Gastroesophageal sphincter (tissue), 4 donors: ENCODE measurements at regions not wholly inside any gene's neighbourhood (a gene's known extent, or its start where the extent isn't known, plus 50 kb on each side); places are given as distances from the start of the nearest gene placed in this dataset.
A peak's percentile ranks its signal among the peaks of the same experiment; 100 is the strongest.

Experiments
- ATAC-seq: fragments of 150-250 bp; one replicate; pipeline ENCODE4 v1.9.1; 2016; ENCODE audit warnings: mild to moderate bottlenecking, moderate library complexity
- H3K27ac ChIP-seq, 4 donors: fragments of 200-600 bp; sonication (generic) in 3 of 4; 1 replicate in 3 of 4; 2 replicates in 1 of 4; pipeline ENCODE4 v1.5.1; 2016 to 2019
- H3K27me3 ChIP-seq: fragments of 200-600 bp; sonication (generic); one replicate; pipeline ENCODE4 v1.5.1; 2019
- H3K36me3 ChIP-seq, 2 donors: fragments of 200-600 bp; sonication (generic); one replicate each; pipeline ENCODE4 v1.5.1; 2019; ENCODE audit warnings: control low read depth in 1 of 2
- H3K4me1 ChIP-seq, 3 donors: fragments of 200-600 bp; sonication (generic); 1 replicate in 2 of 3; 2 replicates in 1 of 3; pipeline ENCODE4 v1.5.1; 2016 to 2019; ENCODE audit warnings: control low read depth in 2 of 3
- H3K4me3 ChIP-seq, 2 donors: fragments of 200-600 bp; sonication (generic); one replicate each; pipeline ENCODE4 v1.5.1; 2019; ENCODE audit warnings: mild to moderate bottlenecking in 1 of 2, moderate library complexity in 1 of 2
- H3K9me3 ChIP-seq, 3 donors: fragments of 200-600 bp; sonication (generic); one replicate each; pipeline ENCODE4 v1.5.1; 2017 to 2019; ENCODE audit warnings: control low read depth in 2 of 3
- EP300 ChIP-seq: sonication (generic); formaldehyde crosslinking; IDR thresholded peaks from one replicate; pipeline ENCODE4 v1.6.1; 2017; ENCODE audit warnings: antibody characterized with exemption, mild to moderate bottlenecking
- POLR2A ChIP-seq, 2 donors: fragments of 450-650 bp; IDR thresholded peaks; one replicate each; pipeline ENCODE4 v1.6.1; 2017; ENCODE audit warnings: antibody characterized with exemption in 2 of 2, mild to moderate bottlenecking in 2 of 2, moderate library complexity in 1 of 2
- POLR2AphosphoS5 ChIP-seq: sonication (generic); formaldehyde crosslinking; IDR thresholded peaks from one replicate; pipeline ENCODE4 v1.6.1; 2017; ENCODE audit warnings: antibody characterized with exemption
- WGBS, 2 donors: methylation state at CpG; one replicate each; pipeline ENCODE4 v1.1.5; 2018; ENCODE audit warnings: low coverage in 1 of 2; 5-methylcytosine and 5-hydroxymethylcytosine counted together
- TF ChIP-seq, protein P1 (sequence below), 4 experiments: fragments of 200-600 bp in 2 of 4; fragments of 450-650 bp in 2 of 4; sonication (generic) in 1 of 4; IDR thresholded peaks; one replicate each; pipeline ENCODE4 v1.5.1; 2017 to 2019; ENCODE audit warnings: antibody characterized with exemption in 4 of 4, mild to moderate bottlenecking in 2 of 4, moderate library complexity in 2 of 4

- Histone ChIP-seq H3K9me3 (no peaks in the 10 kb centered on the region), H3K36me3 (no peaks in the 10 kb centered on the region), H3K4me1 (peaks cover 0 to 14% (median 0%) of the 10 kb centered on the region in 3 donors), H3K27me3 (no peaks in the 10 kb centered on the region), H3K4me3 (no peak overlapping the region), H3K27ac (peak overlapping the region in 2 of 4 donors; percentile 44 to 53)
- WGBS, 2 donors = 41 to 57% methylated on average over 6 of the region's 6 CpGs
- no peak for TF ChIP-seq EP300
- no peak for TF ChIP-seq POLR2AphosphoS5
- no peak for TF ChIP-seq POLR2A (IDR thresholded peaks at IDR 0.05)
- TF ChIP-seq, protein P1, sequence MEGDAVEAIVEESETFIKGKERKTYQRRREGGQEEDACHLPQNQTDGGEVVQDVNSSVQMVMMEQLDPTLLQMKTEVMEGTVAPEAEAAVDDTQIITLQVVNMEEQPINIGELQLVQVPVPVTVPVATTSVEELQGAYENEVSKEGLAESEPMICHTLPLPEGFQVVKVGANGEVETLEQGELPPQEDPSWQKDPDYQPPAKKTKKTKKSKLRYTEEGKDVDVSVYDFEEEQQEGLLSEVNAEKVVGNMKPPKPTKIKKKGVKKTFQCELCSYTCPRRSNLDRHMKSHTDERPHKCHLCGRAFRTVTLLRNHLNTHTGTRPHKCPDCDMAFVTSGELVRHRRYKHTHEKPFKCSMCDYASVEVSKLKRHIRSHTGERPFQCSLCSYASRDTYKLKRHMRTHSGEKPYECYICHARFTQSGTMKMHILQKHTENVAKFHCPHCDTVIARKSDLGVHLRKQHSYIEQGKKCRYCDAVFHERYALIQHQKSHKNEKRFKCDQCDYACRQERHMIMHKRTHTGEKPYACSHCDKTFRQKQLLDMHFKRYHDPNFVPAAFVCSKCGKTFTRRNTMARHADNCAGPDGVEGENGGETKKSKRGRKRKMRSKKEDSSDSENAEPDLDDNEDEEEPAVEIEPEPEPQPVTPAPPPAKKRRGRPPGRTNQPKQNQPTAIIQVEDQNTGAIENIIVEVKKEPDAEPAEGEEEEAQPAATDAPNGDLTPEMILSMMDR (IDR thresholded peaks at IDR 0.05) = no peak
- ATAC-seq = peak; percentile 55
Measured at GRCh38 chr2:107412209-107412904, 414.3 kb upstream of the RGPD4 start.

- ATAC-seq = peak; percentile 50
- H3K4me1 ChIP-seq = peaks cover 0 to 14% (median 0%) of the 10 kb centered on the region in 3 donors
Measured at GRCh38 chr2:107412981-107413380, 413.7 kb upstream of the RGPD4 start.

DNA sequence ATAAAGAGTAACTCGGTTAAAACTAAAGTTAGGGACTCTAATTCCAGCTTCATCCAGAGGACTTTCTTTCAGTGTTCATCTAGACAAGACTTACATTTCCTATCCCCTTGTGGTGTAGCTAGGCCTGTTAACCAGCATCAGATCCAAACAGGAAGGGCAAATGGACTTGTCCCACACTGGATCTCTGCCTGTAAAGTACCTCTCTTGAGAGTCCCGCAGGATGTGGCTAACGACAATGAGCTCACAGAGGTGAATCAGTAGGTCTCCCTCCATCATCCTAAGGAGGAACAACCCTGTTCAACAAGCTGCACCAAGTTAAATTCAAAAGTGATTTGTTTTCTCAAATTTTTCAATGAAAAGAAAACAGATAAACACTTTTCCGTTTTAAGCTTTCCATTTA lies 412.3 kb upstream of the RGPD4 start:
- TF ChIP-seq, protein P1 (IDR thresholded peaks at IDR 0.05) = no peak
- TF ChIP-seq POLR2AphosphoS5 (no peak), EP300 (no peak), POLR2A (IDR thresholded peaks at IDR 0.05) (no peak)
- Histone ChIP-seq H3K4me3 (no peak overlapping the region), H3K27me3 (no peaks in the 10 kb centered on the region), H3K36me3 (no peaks in the 10 kb centered on the region), H3K9me3 (no peaks in the 10 kb centered on the region), H3K4me1 (peaks cover 0 to 21% (median 0%) of the 10 kb centered on the region in 3 donors), H3K27ac (no peak overlapping the region)
- no peak for ATAC-seq
- WGBS, 2 donors = 86 to 88% methylated on average over 4 of the region's 4 CpGs

More at GRCh38 chr2:107412981-107413380, 413.7 kb upstream of the RGPD4 start:
- H3K4me3 ChIP-seq = no peak overlapping the region
- peak; percentile 22 for TF ChIP-seq POLR2AphosphoS5
- no peak for TF ChIP-seq EP300
- WGBS, 2 donors = 37 to 47% methylated on average over 2 of the region's 2 CpGs
- no peaks in the 10 kb centered on the region for H3K27me3 ChIP-seq
- H3K36me3 ChIP-seq = no peaks in the 10 kb centered on the region
- peak overlapping the region in 2 of 4 donors; percentile 44 to 53 for H3K27ac ChIP-seq
- no peaks in the 10 kb centered on the region for H3K9me3 ChIP-seq

GRCh38 chr2:107418708-107419107 lies 408.0 kb upstream of the RGPD4 start:
- WGBS, 2 donors = 10 to 12% methylated on average over 3 of the region's 3 CpGs
- no peaks in the 10 kb centered on the region for H3K9me3 ChIP-seq
- no peaks in the 10 kb centered on the region for H3K36me3 ChIP-seq
- ATAC-seq = no peak
- TF ChIP-seq EP300 (no peak), POLR2A (IDR thresholded peaks at IDR 0.05) (no peak), POLR2AphosphoS5 (no peak)
- TF ChIP-seq, protein P1 (IDR thresholded peaks at IDR 0.05) = no peak
- peaks cover 0 to 7% (median 0%) of the 10 kb centered on the region in 3 donors for H3K4me1 ChIP-seq
- no peak overlapping the region for H3K27ac ChIP-seq
- H3K27me3 ChIP-seq = no peaks in the 10 kb centered on the region
- no peak overlapping the region for H3K4me3 ChIP-seq

DNA sequence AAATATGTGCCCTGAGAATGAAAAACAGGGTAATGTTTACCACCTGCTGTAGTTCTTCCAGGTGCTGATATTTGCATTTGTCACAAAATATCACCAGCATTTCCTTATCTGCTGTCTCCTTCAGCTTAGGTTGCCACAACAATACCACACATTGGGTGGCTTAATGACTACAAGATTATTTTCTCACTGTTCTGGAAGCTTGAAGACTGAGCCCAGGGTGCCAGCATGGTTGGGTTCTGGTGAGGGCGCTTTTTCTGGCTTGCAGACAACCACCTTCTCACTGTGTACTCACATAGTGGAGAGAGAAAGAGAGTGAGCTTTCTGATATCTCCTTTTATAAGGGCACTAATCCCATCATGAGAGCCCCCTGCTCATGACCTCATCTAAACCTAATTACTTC lies 407.5 kb upstream of the RGPD4 start:
- no peaks in the 10 kb centered on the region for H3K27me3 ChIP-seq
- 71 to 100% methylated on average over 1 of the region's 1 CpG for WGBS, 2 donors
- H3K36me3 ChIP-seq = no peaks in the 10 kb centered on the region
- no peak overlapping the region for H3K4me3 ChIP-seq
- no peak for TF ChIP-seq POLR2A (IDR thresholded peaks at IDR 0.05)
- TF ChIP-seq POLR2AphosphoS5 = no peak
- TF ChIP-seq EP300 = no peak
- TF ChIP-seq, protein P1 (IDR thresholded peaks at IDR 0.05) = no peak
- peaks cover 0 to 7% (median 0%) of the 10 kb centered on the region in 3 donors for H3K4me1 ChIP-seq
- no peaks in the 10 kb centered on the region for H3K9me3 ChIP-seq
- no peak for ATAC-seq
- no peak overlapping the region for H3K27ac ChIP-seq
